Lung (tissue), 11 donors: ENCODE measurements at regions not wholly inside any gene's neighbourhood (a gene's known extent, or its start where the extent isn't known, plus 50 kb on each side); places are given as distances from the start of the nearest gene placed in this dataset.

ENCODE experiments used
- ATAC-seq: fragments of 200-7000 bp; cut with Tn5 transposase; one replicate; pipeline ENCODE4 v1.9.1; 2020; ENCODE audit warnings: moderate number of reproducible peaks; ENCODE audit not compliant: insufficient read depth, low FRiP score
- DNase-seq, 3 donors: peaks; one replicate each; pipeline ENCODE4 v3.0.0-alpha.2; 2013 to 2017
- H3K27ac ChIP-seq, 2 donors: one replicate each; pipeline ENCODE4 v1.5.1; 2013; ENCODE audit warnings: mild to moderate bottlenecking in 2 of 2, moderate library complexity in 2 of 2, control low read depth in 1 of 2, inconsistent platforms in 1 of 2, low read depth in 1 of 2, low read length in 1 of 2
- H3K27me3 ChIP-seq, 3 donors: one replicate each; pipeline ENCODE4 v1.5.1; 2013; ENCODE audit warnings: low read length in 2 of 3; ENCODE audit not compliant: control insufficient read depth in 3 of 3, insufficient read depth in 3 of 3
- H3K36me3 ChIP-seq, 4 donors: one replicate each; pipeline ENCODE4 v1.5.1; 2013; ENCODE audit warnings: low read length in 4 of 4, mild to moderate bottlenecking in 1 of 4, moderate library complexity in 1 of 4; ENCODE audit not compliant: control insufficient read depth in 4 of 4, insufficient read depth in 4 of 4
- H3K4me1 ChIP-seq, 5 donors: one replicate each; pipeline ENCODE4 v1.5.1; 2013; ENCODE audit warnings: low read length in 5 of 5, mild to moderate bottlenecking in 2 of 5, moderate library complexity in 1 of 5; ENCODE audit not compliant: control insufficient read depth in 5 of 5, insufficient read depth in 5 of 5
- H3K4me3 ChIP-seq: one replicate; pipeline ENCODE4 v1.5.1; 2013; ENCODE audit warnings: mild to moderate bottlenecking, control low read depth, moderate library complexity
- H3K9ac ChIP-seq, 2 donors: one replicate each; pipeline ENCODE4 v1.5.1; 2013; ENCODE audit warnings: low read length in 2 of 2, control low read depth in 1 of 2; ENCODE audit not compliant: insufficient read depth in 1 of 2
- H3K9me3 ChIP-seq, 4 donors: one replicate each; pipeline ENCODE4 v1.5.1; 2013; ENCODE audit warnings: low read length in 3 of 4, mild to moderate bottlenecking in 1 of 4, moderate library complexity in 1 of 4; ENCODE audit not compliant: control insufficient read depth in 4 of 4, insufficient read depth in 3 of 4
- WGBS, 2 donors: extraction: QIAGEN DNeasy Blood & Tissue Kit; methylation state at CpG; one replicate each; pipeline ENCODE4 v1.1.7; 2013; 5-methylcytosine and 5-hydroxymethylcytosine counted together
- TF ChIP-seq, protein P1 (sequence below): IDR thresholded peaks from 2 replicates; pipeline ENCODE4 v1.5.1; 2012; ENCODE audit warnings: mild to moderate bottlenecking; ENCODE audit errors: control extremely low read depth, extremely low read depth
- donor health status: control.
- donor health status: control.
- donor health status: Bipolar disorder and iron deficiency.
- donor health status: healthy.
- donor health status: DM: yes; HTN: yes; CAD: no.

DNA sequence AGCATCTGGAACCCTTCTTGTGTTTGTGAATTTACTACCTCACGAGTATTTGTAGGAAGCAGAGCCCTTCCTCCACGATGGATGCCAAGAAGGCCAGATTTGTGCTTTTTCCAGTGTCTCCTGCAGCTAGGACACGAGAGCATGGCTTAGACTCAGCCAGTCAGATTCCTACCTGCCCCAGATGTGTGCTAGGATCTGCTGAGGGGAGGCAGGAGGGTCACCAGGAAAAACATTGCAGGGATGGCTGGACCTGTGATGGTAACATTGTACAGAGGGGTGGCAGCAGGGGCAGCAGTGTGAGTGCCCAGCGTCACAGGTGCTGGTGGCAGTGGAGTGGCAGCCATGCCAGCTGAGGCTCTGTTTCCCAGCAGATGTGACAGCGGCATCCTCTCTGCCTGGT is 285.3 kb downstream of the FAM43A start:
- no peak for ATAC-seq
- TF ChIP-seq, protein P1, sequence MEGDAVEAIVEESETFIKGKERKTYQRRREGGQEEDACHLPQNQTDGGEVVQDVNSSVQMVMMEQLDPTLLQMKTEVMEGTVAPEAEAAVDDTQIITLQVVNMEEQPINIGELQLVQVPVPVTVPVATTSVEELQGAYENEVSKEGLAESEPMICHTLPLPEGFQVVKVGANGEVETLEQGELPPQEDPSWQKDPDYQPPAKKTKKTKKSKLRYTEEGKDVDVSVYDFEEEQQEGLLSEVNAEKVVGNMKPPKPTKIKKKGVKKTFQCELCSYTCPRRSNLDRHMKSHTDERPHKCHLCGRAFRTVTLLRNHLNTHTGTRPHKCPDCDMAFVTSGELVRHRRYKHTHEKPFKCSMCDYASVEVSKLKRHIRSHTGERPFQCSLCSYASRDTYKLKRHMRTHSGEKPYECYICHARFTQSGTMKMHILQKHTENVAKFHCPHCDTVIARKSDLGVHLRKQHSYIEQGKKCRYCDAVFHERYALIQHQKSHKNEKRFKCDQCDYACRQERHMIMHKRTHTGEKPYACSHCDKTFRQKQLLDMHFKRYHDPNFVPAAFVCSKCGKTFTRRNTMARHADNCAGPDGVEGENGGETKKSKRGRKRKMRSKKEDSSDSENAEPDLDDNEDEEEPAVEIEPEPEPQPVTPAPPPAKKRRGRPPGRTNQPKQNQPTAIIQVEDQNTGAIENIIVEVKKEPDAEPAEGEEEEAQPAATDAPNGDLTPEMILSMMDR = no peak

DNA sequence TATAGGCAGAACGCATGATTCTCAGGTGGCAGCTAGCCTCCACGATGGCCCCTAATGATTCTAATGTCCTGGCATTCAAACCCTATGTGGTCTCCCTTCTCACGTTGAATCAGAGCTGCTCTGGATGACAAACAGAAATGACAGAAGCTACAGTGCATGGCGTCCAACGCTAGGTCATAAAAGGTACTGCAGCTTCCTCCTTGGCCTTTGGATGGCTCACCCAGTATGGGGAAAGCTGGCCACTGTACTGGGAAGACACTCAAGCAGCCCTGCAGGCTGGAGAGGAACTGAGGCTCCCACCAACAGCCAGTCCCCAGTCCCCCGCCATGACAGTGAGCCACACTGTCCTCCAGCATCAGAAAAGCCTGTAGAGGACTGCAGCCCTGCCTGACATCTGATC is 286.3 kb downstream of the FAM43A start:
- TF ChIP-seq, protein P1 = no peak
- peaks cover 2 to 8% (median 4%) of the 10 kb centered on the region in 5 donors for H3K4me1 ChIP-seq
- H3K4me3 ChIP-seq = no peak overlapping the region
- no peaks in the 10 kb centered on the region for H3K27me3 ChIP-seq
- H3K27ac ChIP-seq = no peak overlapping the region
- no peaks in the 10 kb centered on the region for H3K9me3 ChIP-seq
- no peak overlapping the region for H3K9ac ChIP-seq
- ATAC-seq (no peak), DNase-seq (no peak)
- no peaks in the 10 kb centered on the region for H3K36me3 ChIP-seq
- WGBS, 2 donors = 84 to 99% methylated on average over 6 of the region's 6 CpGs

More for the DNA sequence above, 285.3 kb downstream of the FAM43A start:
- DNase-seq = no peak
- 90 to 97% methylated on average over 5 of the region's 5 CpGs for WGBS, 2 donors
- Histone ChIP-seq H3K27ac (no peak overlapping the region), H3K27me3 (no peaks in the 10 kb centered on the region), H3K4me1 (peaks cover 2 to 8% (median 6%) of the 10 kb centered on the region in 5 donors), H3K4me3 (no peak overlapping the region), H3K9ac (no peak overlapping the region), H3K9me3 (no peaks in the 10 kb centered on the region), H3K36me3 (no peaks in the 10 kb centered on the region)

DNA sequence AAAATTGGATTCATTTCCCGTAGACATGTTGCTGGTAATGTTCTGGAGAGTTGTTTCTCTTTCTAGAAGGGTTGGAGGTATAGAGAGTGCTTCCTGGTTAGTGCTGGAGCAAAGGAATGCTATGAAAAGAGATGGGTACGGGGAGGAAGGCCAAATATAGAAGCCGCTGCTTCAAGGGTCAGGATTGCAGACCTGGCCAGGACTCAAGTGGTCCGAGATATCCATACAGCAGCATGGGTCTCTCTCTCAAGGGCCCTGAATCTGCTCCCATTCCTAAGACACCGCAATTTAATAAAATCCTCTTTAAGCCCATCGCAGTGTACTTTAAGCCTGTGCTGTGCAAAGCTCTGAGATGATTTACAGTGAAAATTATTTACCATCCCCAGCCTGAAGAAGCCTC is 287.0 kb downstream of the FAM43A start:
- 71 to 90% methylated on average over 6 of the region's 6 CpGs for WGBS, 2 donors
- DNase-seq (no peak), ATAC-seq (no peak)
- no peak overlapping the region for H3K9ac ChIP-seq
- TF ChIP-seq, protein P1 = no peak
- no peak overlapping the region for H3K27ac ChIP-seq
- H3K4me1 ChIP-seq = peaks cover 2 to 8% (median 2%) of the 10 kb centered on the region in 5 donors
- no peaks in the 10 kb centered on the region for H3K36me3 ChIP-seq
- no peaks in the 10 kb centered on the region for H3K9me3 ChIP-seq
- H3K27me3 ChIP-seq = no peaks in the 10 kb centered on the region
- H3K4me3 ChIP-seq = no peak overlapping the region

DNA sequence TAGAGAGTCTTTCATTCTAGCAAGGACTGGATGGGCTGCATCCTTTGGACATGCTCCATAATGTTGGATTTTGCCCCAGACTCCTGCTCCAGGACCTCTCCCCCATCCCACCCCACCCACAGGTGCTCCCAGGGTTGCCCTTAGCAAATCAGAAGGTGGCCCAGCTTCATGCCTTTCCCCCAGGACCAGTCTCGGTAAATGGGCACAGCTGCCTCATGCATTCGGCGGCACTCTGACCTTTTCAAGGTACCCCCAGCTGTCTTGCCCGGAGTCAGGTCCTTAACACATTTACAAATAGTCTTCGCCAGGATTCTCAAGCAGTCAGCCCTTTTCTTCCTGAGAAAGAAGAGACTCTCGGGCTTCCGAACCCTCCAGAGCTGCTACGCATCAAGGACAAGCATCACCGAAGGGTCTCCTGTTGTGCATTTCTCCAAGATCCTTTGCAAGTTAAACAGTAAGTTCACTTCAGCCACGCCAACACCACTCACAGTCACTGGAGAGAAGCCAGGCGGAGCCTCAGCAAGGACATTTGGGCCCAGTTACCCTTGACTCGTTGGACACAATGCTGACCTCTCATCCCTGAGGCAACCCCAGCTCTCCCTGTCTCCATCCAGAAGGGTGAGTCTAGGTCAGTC is 287.8 kb downstream of the FAM43A start:
- Histone ChIP-seq H3K4me1 (peaks cover 0 to 8% (median 2%) of the 10 kb centered on the region in 5 donors), H3K4me3 (no peak overlapping the region), H3K9me3 (no peaks in the 10 kb centered on the region), H3K27ac (no peak overlapping the region), H3K27me3 (no peaks in the 10 kb centered on the region), H3K9ac (no peak overlapping the region), H3K36me3 (no peaks in the 10 kb centered on the region)
- DNase-seq (no peak), ATAC-seq (no peak)
- WGBS, 2 donors = 86 to 88% methylated on average over 12 of the region's 12 CpGs
- TF ChIP-seq, protein P1 = no peak
